ENCODE measurements at regions not wholly inside any gene's neighbourhood (a gene's known extent, or its start where the extent isn't known, plus 50 kb on each side); places are given as distances from the start of the nearest gene placed in this dataset.
"Not testable (repeated sequence)": the region's sequence is repeated elsewhere in the genome, so short reads cannot be mapped to it uniquely, and the experiment has no call there.

DNA sequence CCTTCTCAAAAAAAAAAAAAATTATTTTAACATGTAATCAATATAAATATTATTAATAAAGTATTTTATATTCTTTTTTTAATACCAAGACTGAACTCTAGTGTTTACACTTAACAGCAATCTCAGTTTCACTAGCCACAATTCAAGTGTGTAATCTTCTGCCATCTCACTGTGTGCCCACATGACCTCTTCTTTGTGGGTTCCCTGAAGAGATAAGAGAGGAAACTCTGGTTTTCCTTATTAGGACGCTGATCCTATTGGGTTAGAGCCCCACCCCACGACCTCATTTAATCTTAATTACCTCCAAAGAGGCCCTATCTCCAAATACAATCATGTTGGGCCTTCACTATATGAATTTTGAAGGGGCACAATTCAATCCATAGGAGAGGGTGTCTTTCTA lies 177.6 kb downstream of the STK31 start:
- DNase-seq (ENCODE audit: low read depth) = no peak

DNA sequence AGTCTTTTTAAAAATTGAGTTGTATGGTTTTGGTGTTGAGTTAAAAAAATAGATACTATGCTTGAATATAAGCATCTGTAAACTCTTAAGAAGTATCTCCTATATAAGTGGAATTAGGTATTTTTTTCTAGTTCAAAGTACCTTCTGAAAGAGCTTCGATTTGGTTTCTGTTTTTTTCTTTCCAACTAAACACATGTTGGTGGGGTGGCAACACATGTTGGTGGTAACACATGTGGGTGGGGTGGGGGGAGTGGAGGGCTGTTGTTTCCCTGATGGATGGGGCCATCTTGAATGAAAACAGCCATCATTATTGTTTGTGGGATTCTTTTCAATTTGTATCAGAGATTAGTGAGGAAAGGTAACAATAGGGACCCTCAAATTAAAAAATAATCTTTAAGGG lies 178.9 kb downstream of the STK31 start:
- DNase-seq (ENCODE audit: low read depth) = no peak

GRCh38 chr7:23889566-23889965 lies 179.5 kb downstream of the STK31 start:
- no peak for DNase-seq (ENCODE audit: low read depth)

- DNase-seq (ENCODE audit: low read depth) = no peak
These were observed 182.0 kb downstream of the STK31 start for GRCh38 chr7:23892019-23892418.

DNA sequence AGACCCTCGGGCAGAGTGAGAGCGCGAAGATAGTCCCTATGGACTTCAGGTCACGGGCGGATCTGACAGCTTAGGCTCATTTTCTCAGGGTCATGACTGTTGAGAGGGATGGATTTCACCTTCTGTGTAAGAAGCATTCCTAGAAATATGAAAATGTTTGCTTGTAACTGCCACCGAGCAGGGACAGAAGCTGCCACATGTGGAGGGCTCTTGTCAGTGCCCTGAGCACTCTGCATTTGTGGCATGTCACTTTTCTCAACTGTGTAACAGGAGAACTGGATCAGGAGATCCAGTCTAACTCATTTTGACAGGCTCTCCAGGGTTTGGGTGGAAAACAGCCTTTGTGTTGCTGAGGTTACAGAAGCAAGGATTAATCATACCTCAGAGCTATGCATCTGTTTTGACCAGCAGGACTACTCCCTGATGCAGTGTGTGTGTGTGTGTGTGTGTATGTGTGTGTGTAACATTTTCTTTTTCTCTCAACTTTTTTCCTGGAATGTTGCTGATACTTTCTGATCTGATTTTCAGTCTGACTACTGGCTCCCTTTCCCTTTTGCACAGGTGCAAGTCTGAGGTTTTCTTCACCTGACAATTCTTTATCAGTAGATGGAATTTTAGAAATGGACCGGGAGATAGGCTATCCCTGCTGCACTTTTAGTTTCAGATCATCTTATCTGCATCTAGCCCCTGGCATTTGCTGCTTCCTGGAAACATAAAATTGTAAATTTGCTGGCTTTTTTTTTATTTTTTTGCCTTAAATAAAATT lies 183.3 kb downstream of the STK31 start:
- no peak for DNase-seq (ENCODE audit: low read depth)

DNA sequence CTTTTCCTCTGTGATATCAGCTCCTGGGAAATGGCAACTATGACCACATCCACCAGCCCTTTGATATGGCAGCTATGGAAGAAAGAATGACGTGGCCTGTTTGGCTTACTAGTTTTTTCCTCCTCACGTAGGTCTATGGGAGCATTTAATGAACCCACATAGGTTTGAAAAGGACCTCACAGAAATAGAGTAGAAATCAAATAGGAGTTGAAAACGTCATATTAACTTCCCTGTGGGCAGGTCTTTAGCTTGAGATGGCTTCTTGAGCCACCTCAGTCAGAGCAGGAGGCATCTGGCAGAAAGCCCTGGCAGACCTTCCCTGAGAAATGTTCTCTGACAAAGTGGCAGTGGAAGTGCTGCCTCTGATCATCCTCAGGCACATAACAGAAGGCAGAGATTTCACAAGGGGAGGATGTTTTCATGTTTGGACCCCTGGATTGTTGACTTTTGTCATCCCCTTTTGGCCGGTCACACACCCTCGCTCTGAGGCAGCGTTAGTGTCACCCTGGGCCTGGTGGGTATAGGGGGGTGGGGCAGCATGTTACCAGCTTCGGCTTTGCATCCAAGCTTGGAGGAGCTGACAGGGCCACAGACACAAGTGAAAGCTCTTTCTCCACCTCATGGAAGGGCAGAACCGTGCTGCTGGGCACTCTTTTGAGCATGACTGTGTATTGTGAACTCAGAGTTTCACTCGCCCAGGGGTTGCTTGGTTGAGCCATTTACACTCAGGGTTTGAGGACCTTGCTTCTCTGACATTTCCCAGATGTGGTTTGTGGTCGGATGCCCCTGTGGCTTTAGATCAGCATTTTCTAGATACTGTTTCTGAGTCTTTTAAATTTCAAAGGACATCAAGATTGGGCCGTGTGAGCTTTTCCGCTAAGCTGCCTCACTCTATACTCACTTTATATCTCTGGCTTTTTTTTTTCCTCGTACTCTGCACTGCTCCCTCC lies 184.2 kb downstream of the STK31 start:
- DNase-seq (ENCODE audit: low read depth) = no peak

DNA sequence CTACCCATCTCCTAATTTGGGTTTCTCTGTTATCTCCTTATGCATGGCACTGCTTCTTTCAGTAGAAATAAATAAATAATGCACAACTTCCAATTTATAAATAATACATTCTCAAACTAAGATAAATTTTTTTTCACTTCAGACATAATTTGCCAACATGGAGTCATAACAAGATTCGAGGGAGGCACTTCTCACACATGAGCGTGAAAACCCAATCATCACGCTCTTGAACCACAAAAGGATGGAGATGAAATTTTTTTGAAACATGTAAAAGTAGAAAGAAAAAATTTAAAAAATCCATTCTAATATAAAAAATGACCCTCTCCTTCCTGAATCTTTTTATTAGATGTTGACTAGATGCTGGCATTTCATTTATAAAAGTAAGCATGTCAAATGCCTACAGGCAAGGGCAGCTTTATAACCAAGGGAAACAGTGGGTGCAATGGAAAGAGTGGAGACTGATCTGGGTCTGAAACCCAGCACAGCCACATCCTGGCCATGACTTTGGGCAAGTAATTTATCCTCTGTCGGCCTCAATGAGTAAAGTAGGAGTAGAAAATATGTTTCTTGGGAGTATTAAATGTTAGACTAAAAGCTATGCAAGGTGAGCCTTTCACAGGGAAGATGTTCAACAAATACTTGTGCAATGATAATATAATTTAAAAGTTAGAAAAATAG lies 185.0 kb downstream of the STK31 start:
- no peak for DNase-seq (ENCODE audit: low read depth)

GRCh38 chr7:23895666-23896096 lies 185.7 kb downstream of the STK31 start:
- DNase-seq (ENCODE audit: low read depth) = no peak

DNA sequence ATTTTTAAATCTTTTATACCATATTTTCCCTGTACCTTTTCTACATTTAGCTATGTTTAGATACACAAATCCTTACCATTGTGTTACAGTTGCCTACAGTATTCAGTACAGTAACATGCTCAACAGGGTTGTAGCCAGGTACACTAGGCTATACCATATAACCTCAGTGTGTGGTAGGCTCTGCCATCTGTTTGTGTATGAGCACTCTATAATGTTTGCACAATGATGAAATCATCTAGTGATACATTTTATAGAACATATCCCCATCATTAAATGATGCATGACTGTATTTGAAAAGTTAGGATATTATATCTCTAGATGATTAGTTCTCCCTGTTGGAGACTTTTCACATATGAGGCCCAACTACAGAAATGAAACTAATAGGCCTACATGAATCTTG lies 188.6 kb downstream of the STK31 start:
- no peak for DNase-seq (ENCODE audit: low read depth)

DNA sequence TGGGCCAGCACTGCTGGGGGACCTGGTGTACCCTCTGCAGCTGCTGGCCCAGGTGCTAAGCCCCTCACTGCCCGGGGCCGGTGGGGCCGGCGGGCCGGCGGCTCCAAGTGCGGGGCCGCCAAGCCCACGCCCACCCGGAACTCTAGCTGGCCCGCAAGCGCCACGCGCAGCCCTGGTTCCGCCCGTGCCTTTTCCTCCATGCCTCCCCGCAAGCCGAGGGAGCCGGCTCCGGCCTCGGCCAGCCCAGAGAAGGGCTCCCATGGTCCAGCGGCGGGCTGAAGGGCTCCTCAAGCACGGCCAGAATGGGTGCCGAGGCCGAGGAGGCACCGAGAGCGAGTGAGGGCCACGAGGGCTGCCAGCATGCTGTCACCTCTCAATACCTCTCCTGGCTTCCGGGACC lies 194.9 kb downstream of the STK31 start:
- not testable (repeated sequence) for DNase-seq (ENCODE audit: low read depth)

DNA sequence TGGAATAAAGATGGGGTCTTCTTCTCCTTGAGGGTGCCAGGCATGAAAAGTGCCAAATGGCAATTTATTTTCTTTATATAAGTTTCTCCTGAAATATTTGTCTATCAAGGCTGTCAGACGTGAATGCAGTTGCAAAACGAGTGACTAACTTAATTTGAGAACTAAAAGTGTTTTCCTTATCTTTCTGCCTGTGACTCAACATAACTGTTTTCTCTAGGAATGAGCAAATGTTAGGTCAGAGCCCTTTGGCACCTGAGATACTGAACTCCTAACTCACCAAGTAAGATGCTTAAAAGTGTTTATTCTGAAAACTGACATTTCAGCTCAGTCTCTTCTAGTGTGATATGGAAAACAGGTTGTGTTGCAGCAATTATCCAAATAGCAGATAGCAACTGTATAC lies 197.0 kb downstream of the STK31 start:
- DNase-seq (ENCODE audit: low read depth) = no peak

DNA sequence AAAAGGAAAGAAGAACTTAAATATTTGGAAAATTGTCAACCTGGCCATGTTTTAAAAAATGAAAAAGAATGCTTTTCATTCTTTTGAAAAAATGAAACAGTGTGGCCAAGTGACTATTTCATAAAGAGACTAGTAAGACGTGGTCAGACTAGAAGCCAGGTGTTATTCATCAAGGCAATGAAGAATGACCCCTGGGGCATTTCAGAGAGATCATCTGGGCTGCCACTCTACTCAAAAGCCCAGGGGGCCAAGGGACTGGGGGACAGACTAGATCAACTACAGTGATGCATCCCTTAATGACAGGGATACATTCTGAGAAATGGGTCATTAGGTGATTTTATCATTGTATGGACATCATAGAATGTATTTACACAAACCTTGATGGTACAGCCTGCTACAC lies 199.4 kb downstream of the STK31 start:
- no peak for DNase-seq (ENCODE audit: low read depth)

DNA sequence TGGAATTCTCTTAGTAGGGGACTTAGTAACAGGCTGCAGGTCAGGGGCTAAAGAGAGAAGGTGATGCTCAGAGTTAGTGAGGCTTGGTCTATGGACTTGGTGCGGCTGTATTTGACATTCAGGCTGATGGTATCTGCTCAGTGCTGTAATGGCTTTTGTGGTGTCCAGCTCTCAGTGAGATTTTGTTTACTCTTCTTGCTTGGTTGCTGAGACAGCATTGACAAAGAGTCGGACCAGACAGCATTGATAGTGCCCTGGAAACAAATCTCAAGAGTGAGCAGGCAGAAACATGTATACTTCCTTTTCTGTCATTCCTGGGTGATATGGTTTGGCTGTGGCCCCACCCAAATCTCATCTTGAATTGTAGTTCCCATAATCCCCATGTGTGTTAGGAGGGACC lies 202.0 kb downstream of the STK31 start:
- no peak for DNase-seq (ENCODE audit: low read depth)

DNA sequence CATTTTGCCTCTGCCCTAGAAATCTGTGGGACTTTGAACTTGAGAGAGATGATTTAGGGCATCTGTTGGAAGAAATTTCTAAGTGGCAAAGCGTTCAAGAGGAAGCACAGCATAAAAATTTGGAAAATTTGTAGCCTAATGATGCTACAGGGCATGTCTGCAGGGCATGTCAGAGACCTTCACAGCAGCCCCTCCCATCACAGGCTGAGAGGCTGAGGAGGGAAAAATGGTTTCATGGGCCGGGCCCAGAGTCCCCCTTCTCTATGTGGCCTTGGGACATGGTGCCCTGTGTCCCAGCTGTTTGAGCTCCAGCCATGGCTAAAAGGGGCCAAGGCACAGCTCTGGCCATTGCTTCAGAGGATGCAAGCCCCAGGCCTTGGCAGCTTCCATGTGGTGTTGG lies 203.0 kb downstream of the STK31 start:
- DNase-seq (ENCODE audit: low read depth) = no peak

DNA sequence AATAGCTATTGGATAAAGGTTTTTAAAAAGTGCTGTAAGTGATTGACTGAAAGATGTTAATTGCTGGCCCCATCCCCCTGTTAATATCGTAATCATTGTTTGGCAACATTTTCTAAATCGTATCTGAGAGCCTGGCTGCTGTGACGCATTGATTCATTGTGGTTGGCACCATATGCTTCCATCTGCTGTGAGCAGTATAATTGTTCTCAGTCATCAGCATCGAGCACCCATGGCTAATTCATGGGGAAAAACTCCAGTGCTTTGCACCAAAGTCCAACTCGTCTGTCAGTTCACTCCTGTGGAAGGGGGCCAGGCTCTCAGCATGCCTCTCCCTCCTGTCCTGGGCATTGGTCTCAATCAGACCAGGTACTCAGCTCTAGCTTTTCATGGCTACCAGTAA lies 205.2 kb downstream of the STK31 start:
- DNase-seq (ENCODE audit: low read depth) = no peak

DNA sequence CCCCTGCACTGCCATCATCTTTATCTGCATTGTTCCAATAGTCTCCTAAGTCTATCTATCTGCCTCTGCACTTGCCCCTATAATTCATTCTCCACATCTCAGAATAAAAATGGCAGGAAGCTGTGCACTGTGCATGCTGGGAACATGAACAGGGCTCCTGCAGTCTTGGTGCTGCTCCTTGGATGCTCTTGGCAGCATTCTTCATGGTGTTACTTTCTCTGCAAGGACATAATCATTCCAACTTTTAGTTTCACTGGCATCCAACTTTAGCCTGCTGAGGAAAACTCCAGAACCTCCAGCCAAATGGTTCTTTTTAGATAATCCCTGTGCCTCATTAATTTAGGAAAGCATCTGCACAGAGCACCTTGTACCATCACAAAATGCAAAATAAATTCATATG lies 208.3 kb downstream of the STK31 start:
- DNase-seq (ENCODE audit: low read depth) = no peak

GRCh38 chr7:23918856-23919255 lies 208.8 kb downstream of the STK31 start:
- DNase-seq (ENCODE audit: low read depth) = no peak

- DNase-seq (ENCODE audit: low read depth) = no peak
These were observed 215.1 kb downstream of the STK31 start for GRCh38 chr7:23925088-23925487.

GRCh38 chr7:23927709-23928417 lies 217.8 kb downstream of the STK31 start:
- DNase-seq (ENCODE audit: low read depth) = no peak

- no peak for DNase-seq (ENCODE audit: low read depth)
These were observed 218.4 kb downstream of the STK31 start for GRCh38 chr7:23928418-23928775.

DNA sequence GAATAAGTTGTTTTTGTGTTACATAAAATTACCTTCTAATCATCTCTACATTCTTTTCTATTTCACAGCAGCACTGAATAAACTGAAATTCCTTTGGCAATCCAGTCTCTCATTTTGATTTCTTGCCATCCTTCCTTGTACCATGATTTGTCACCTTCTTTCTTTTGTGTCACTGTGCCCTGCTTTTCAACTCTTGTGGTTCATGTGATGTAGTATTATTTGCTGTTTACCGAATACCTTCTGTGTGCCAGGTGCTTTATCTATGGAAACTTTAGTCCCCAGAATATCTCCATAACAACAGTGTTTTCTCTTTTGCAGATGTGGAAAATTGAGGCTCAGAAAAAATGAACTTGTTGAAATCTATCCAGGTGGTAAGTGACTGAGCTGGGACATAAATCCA lies 220.3 kb downstream of the STK31 start:
- DNase-seq (ENCODE audit: low read depth) = no peak

GRCh38 chr7:23931633-23932032 lies 221.6 kb downstream of the STK31 start:
- DNase-seq (ENCODE audit: low read depth) = no peak
